Stimulated activated naive CD4-positive, alpha-beta T cell (primary cell): ENCODE measurements at regions not wholly inside any gene's neighbourhood (a gene's known extent, or its start where the extent isn't known, plus 50 kb on each side); places are given as distances from the start of the nearest gene placed in this dataset.
"Not testable (repeated sequence)": the region's sequence is repeated elsewhere in the genome, so short reads cannot be mapped to it uniquely, and the experiment has no call there.

ENCODE experiments used
- DNase-seq, 6 experiments: peaks; one replicate each; lab custom pipeline; 2025; lab: John Stamatoyannopoulos, UW

DNA sequence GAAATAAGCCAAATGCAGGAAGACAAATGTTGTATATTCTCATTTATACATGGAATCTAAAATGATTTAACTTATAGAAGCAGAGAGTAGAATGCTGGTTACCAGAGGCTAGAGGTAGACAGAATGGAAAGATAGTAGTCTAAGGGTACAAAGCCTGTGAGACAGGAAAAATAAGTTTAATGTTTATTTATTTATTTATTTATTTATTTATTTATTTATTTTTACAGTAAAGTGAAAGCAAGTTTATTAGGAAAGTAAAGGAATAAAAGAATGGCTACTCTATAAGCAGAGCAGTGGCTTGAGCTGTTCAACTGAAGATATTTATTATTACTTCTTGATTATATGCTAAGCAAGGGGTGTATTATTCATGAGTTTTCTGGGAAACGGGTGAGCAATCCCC, 203.2 kb downstream of the LAS1L start:
- no peak for DNase-seq

DNA sequence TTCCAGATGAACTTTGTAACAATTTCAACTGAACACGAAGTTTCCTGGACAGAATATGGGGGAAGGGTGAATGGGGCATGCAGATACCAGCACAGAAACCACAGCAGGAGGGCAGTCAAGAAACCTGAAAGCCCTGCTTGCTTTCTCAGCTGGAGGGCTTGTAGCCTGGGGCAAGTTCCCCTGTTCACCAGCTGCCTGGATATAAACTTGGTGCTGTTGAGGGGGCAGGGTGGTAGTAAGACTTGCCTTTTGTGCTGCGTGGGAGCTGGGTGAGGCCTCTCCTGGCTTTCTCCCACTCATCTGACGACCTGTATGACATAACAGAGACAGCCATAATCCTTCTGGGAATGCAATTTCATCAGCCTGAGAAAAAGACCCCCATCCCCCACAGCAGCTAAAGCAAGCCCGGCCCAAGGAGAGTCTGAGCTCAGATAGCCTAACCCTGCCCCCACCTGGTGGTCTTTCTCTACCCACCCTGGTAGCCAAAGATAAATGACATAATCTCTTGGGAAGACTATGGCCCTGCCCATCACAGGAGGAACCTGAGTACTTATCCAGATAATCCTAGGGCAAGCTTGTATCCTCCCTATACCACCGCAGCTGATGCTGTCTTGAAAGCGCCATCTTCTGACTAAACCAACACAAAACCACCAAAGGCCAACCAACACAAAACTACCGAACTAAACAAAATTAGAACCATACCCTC, 234.3 kb downstream of the LAS1L start:
- no peak for DNase-seq

DNA sequence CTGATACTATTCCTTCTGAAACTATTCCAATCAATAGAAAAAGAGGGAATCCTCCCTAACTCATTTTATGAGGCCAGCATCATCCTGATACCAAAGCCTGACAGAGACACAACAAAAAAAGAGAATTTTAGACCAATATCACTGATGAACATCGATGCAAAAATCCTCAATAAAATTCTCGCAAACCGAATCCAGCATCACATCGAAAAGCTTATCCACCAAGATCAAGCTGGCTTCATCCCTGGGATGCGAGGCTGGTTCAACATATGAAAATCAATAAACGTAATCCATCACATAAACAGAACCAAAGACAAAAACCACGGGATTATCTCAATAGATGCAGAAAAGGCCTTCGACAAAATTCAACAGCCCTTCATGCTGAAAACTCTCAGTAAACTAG, 251.7 kb downstream of the LAS1L start:
- not testable (repeated sequence) for DNase-seq

DNA sequence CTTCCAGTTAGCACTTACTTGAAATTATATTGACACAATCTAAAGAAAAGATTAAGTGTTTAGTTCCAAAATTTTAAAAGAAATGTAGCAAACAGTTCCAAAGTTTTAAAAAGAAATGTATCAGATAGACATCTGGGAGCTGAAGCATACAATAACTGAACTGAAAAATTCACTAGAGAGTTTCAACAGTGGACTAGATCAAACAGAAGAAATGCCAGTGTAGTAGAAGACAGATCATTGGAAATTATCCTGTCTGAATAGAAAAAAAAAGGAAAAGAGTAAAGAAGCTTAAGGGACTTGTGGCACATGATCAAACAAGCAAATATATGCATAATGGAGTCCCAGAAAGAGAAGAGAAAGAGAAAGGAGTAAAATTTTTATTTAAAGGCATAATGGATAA, 261.4 kb downstream of the LAS1L start:
- DNase-seq, result no peak

DNA sequence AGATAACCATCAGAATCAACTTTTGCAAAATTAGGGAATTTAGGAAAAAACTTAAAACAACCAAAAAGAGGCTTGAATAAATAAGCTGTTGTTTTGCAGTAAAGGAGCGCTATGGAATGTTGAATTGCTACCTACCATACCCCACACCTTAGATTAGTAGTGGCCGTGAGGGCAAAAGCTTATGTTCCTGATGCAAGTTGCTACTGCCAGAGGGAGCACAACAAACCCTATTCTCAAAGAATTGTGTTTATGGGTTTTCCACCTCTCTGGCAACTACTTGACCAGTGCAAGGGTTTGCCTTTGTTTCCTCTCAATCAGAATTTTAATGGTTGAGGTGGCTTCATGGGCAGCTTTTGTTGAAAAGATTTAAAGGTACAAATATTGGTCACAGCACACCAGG, 268.1 kb downstream of the LAS1L start:
- DNase-seq, result no peak

DNA sequence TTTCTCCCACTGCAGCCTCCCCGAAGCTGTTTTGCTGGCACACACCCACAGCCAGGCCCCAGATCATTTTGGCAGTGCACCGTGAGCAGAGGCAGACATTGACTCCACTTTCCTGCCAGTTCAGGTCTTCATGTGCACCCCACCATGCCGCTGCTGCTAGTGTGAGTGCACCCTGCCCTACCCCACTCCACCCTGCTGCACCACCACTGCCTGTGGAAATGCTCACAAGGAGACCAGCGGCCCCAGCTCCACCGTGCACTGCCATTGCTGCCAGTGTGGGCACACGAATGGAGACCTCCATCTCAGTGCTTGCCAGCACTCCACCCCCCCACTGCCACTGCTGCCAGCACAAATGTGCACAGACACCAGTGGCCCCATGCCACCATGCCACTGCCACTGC, 277.6 kb upstream of the ZC4H2 start:
- DNase-seq, result no peak

DNA sequence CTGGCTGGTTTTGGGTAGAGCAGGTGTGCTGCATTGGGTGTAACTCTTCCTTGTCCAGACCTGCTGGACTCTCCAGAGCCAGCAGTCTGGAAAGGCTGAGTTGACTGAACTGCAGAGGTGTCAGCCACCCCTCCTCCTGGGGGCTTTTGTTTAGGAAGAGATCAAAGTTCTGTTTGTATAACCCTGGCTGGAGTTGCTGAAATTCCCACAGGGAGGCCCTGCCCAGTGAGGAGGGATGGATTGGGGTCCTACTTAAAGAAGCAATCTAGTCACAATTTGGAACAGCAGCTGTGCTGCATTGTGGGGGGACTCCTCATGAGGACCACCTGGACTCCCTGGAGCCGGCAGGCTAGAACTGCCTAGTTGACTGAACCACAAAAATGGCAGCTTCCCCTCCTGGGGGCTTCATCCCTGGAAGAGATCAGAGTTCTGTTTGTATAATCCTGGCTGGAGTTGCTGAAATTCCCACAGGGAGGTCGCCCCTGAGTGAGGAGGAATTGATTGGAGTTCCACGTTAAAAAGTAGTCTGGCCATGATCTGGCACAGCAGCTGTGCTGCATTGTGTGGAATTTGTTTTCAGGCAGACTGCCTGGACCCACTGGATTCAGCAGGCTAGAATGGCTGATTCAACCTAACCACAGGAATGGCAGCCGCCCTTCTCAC, 264.9 kb upstream of the ZC4H2 start:
- no peak for DNase-seq

DNA sequence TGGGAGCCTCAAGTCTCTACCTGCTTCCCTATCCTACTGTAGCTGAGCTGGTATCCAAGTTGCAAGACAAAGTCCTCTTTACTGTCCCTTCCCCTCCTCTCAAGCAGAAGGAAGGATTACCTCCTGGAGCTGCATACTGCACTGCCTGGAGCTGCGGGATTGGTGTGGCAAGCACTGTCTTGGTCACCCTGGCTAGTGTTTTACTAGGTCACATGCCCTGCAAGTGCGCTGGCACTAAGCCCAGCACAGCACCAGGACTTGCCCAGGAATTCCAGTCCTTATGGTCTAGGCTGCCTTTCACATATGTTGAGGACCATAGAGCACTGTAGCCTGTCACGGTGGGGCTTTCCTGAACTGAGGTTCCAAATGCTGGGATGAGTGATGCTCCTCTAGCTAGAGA, 227.3 kb upstream of the ZC4H2 start:
- no peak for DNase-seq

DNA sequence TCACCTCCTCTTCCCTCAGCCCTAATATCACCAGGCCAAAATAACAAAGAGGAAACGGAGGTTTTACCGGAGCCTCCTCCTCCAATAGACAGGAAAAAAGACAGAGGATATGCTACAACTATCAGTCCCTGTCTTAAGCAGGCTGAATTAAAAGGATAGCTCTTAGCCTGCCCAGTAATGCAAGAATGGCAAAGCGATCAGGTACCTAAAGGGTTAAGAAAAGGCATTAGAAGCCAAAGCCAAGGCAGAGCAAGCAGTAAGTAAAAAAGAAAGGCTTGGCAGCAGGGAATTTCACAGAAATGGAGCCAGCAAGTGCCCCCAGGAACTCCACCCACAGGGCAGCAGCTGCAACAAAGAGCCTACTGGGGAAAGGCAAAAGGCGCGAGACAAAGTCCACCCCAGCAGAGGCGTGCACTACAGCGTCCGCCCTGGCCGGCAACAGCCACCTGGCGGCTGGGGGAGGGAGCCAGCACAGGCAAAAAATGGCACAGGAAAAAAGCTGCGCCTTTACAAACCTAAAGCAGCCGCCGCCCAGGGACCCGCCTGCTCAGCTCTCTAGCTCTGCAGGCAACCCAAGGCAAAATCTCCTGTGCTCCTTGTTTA, 220.6 kb upstream of the ZC4H2 start:
- DNase-seq, result no peak

DNA sequence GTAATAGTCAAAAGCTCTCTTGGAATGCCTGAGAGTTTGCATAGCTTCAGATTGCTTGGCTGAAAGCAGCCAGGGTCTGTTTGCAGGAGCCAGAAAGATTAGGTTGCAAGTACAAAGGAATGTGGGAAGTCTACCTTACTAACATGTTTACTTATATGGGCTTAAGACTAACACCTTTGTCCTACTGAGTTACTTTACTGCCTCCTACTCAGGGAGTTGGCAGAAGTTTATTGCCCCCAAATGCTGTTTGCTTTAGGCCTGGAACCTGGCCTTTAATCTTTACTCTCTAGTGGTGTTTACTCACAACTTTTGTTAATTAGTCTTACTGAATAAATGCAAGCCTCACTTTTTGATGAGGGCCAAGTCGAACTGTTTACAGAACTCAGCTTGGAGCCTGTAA, 219.4 kb upstream of the ZC4H2 start:
- no peak for DNase-seq

DNA sequence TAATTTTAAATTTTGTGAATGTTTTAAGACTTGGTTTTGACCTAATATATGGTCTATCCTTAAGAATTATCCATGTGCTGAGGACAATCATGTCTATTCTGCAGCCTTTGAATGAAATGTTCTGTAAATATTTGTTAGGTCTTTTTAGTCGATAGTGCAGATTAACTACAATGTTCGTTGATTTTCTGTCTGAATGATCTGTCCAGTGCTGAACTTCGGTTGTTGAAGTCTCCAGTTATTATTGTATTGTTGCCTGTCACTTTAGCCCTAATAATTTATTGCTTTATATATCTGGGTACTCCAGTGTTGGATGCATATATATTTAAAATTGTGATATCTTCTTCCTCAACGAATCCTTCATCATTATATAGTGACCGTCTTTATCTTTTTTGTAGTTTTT, 218.3 kb upstream of the ZC4H2 start:
- DNase-seq, result no peak

DNA sequence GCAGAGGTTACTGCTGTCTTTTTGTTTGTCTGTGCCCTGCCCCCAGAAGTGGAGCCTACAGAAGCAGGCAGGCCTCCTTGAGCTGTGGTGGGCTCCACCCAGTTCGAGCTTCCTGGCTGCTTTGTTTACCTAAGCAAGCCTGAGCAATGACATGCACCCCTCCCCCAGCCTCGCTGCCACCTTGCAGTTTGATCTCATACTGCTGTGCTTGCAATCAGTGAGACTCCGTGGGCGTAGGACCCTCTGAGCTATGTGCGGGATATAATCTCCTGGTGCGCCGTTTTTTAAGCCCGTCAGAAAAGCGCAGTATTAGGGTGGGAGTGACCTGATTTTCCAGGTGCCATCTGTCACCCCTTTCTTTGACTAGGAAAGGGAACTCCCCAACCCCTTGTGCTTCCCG, 187.1 kb upstream of the ZC4H2 start:
- DNase-seq, result not testable (repeated sequence)

DNA sequence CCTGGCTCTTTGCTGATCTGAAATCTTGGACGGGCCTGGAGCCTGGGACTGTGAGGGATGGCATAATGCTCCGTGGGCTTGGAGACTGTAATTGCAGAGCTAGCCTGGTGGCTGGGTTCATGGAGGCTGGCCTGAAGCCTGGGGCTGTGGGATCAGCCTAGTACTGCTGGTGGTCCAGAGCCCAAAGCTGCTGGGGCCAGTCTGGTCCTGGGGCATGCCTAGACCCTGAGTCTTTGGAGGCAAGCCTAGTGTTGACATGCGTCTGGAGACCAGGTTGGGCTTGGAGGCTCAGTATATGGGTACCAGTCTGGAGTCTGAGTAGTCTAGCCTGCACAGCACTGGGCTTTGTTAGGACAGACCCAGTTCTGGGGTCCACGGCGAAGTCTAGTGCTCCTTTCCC, 172.0 kb upstream of the ZC4H2 start:
- DNase-seq, result no peak

DNA sequence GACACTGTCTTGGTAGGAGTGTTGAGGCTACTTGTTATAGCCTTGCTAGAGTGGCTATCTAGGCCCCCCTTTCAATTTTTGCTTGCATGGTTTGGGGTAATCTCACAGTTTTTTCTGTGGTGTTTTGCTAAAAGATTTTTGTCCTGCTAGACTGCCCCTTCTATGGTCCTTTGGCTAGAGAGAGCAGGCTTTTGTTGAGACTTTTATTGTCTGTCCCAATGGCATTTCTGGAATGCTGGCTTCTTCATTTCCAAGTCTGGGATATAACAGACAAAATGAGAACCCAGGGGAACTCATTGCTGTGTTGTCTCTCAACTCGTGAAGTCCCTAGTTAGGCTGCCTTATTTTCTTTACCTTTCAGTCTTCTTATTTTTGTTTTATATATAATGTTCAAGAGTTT, 160.2 kb upstream of the ZC4H2 start:
- DNase-seq, result no peak

DNA sequence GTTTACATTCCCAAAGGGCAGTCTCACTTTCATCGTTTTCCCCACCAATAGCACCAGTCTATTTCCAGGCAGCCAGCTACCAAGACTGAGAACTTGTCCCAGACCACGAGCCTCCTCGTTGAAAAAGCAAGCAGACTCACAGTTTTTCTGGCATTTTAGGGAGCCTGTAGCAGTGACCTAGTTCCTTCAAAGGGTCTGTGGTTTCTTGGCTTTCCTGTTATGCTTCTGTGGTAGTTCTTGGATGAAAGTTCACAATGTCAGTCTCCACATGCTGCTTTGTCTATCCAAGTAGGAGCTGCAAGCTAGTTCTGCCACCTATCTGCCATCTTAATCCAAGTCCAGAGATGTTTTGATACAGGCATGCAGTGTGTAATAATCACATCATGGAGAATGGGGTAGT, 151.6 kb upstream of the ZC4H2 start:
- peak in 3 of 6 experiments; percentile 5 to 51 (median 51) for DNase-seq

DNA sequence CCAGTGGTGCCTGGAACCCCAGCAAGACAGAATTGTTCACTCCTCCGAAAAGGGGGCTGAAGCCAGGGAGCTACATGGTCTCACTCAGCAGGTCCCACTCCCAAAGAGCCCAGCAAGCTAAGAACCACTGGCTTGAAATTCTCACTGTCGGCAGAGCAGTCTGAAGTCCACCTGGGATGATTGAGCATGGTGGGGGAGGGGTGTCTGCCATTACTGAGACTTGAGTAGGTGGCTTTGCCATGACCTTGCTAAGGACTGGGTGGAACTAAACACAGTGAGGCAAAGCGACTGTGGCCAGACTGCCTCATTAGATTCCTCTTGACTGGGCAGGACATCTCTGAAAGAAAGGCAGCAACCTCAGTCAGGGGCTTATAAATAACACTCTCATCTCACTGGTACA, 122.6 kb upstream of the ZC4H2 start:
- DNase-seq, result no peak

DNA sequence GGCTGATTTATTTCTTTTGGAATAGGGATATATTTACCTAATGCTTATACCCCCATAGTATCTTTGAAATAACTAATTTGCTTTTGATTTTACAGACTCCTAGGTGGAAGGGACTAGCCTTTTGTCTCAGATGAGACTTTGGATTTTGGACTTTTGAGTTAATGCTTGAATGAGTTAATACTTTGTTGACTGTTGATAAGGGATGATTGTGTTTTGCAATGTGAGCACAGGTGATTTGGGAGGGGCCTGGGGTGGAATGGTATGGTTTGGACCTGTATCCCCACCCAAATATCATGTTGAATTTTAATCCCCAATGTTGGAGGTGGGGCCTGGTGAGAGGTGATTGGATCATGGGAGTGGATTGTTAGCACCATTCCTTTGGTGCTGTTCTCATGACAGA, 117.4 kb upstream of the ZC4H2 start:
- DNase-seq, result no peak

DNA sequence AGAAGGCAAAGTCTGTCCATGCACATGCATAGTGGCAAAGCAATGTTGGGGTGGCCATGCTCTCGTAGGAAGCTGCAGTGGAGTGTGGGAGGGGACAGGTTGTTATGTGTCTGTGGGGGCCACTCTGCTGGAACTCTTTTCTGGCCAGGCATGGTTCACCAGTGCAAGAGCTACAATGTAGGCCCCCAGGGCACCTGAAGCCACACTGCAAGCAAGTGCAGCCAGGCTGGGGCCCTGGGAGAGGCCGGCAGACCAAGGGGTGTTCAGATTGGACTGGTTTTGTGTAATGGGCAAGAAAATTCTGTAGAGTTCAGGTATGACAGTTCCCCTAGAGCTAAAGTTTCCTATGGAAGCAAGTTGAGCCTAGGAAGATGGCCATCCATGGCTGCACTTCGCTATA, 97.0 kb upstream of the ZC4H2 start:
- no peak for DNase-seq

DNA sequence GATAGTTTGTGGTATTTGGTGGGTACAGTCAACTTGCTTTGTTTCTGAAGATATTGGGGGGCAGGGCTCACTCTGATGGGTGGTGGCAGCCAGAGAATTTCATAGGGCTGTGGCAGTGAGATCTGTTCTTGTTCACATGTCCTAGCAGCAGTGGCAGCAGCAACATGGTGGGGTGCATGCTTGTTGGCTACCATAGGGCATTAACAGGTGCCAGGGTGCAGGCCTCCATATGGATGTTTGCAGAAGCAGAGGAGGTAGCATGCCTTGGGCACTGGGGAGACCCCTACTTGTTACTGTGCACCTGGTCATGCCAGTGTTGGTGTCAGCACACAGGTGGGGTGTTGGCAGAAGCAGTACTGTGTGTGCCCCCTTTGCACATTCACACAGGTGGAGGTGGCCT, 96.3 kb upstream of the ZC4H2 start:
- peak in 1 of 6 experiments; percentile 1 for DNase-seq

DNA sequence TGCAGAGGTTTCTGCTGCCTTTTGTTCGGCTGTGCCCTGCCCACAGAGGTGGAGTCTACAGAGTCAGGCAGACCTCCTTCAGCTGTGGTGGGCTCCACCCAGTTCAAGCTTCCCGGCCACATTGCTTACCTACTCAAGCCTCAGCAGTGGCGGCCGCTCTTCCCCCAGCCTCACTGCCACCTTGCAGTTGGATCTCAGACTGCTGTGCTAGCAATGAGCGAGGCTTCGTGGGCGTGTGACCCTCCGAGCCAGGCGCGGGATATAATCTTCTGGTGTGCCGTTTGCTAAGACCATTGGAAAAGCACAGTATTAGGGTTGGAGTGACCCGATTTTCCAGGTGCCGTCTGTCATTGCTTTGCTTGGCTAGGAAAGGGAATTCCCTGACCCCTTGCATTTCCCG, 82.4 kb upstream of the ZC4H2 start:
- not testable (repeated sequence) for DNase-seq

DNA sequence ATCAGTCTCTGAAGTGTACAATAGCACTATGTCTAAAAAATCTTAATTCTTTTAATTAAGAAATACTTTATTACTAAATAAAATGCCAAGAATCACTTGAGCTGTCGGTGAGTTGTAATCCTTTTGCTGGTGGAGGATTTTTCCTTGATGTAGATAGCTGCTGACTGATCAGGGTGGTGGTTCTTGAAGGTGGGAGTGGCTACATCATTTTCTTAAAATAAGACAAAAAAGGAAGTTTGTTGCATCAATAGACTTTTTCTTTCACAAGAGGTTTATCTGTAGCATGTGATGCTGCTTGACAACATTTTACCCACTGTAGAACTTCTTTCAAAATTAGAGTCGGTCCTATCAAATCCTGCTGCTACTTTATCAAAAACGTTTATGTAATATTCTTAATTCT, 68.8 kb upstream of the ZC4H2 start:
- DNase-seq, result no peak

DNA sequence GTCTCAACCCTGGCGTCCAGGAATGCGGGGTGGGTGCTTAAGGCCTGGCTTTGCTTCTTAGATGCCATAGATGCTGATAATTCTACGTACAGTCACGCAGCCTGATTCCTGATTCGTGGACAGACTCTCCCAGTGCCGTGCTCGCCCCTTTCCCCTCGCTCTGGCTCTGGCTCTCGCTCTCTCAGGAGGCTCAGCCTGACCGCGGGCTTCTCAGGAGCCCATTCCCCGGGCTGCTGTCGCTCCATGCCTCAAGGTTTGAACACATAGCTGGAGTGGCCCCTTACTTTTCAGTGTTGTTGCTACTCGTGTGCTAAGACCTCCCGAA, 59.2 kb upstream of the ZC4H2 start:
- DNase-seq, result peak in 2 of 6 experiments; percentile 17 to 23

DNA sequence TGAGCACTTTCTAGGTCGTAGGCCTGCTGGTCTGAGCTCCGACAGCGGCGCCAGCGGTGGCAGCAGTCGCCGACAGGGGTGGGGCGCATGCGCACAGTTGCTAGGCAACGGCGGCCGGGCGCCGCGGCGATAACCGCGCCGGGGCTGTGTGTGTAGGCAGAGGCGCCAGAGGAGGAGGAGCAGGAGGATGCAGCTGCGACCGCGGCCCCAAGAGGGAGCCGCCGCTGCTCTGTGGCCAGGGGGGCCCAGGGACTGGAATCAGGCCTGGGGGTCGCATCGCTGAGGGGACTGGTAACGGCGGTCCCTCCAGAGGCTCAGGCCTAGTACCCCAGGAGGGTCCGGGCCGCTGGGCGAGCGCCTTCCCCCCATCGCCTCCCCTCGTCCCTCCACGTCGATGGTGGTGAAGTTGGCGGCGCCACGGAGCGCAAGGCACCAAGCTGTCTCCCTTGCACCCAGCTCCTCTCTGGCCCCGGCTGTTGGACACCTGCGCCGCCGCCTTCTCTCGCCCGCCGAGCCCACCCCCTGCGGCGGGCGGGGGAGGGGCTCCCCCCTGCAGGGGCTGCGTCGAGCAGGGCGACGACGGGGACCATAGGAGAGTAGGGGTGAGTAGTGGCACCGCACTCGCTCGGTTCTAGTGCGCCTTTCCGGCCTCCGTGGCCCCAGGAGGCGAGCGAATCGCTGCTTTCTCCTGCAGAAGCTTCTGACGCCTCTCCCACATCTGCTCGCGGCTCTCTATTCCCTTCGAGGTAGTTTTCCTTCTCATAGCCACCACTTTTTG, 58.6 kb upstream of the ZC4H2 start, which contains the start of gene ZC3H12B:
Gene ZC3H12B, plus strand, starts transcription at position 159 of the 778 bp plus-strand sequence.
- DNase-seq, result peak; percentile 67 to 84 (median 78)
